Heart right ventricle (tissue), 16 donors: ENCODE measurements at regions not wholly inside any gene's neighbourhood (a gene's known extent, or its start where the extent isn't known, plus 50 kb on each side); places are given as distances from the start of the nearest gene placed in this dataset.

ENCODE experiments used
- ATAC-seq, 8 donors: fragments of 200-7000 bp; cut with Tn5 transposase; one replicate each; pipeline ENCODE4 v1.9.1; 2020; ENCODE audit warnings: mild to moderate bottlenecking in 8 of 8, moderate library complexity in 8 of 8, moderate number of reproducible peaks in 1 of 8
- DNase-seq, 2 donors: peaks; one replicate each; pipeline ENCODE4 v3.0.0-alpha.2; 2020
- H3K27ac ChIP-seq, 10 donors: fragments of 200-600 bp; sonication (generic) in 2 of 10; one replicate each; pipeline versions ENCODE4 v1.5.0 to v1.8.0; 2020 to 2022; ENCODE audit warnings: mild to moderate bottlenecking in 3 of 10
- H3K27me3 ChIP-seq, 7 donors: fragments of 200-600 bp; one replicate each; pipeline ENCODE4 v1.8.0; 2021 to 2022; ENCODE audit warnings: mild to moderate bottlenecking in 2 of 7
- H3K36me3 ChIP-seq, 9 donors: fragments of 200-600 bp; sonication (generic) in 1 of 9; one replicate each; pipeline versions ENCODE4 v1.5.0 to v1.8.0; 2020 to 2022; ENCODE audit warnings: mild to moderate bottlenecking in 2 of 9
- H3K4me1 ChIP-seq, 9 donors: fragments of 200-600 bp; sonication (generic) in 1 of 9; one replicate each; pipeline versions ENCODE4 v1.5.0 to v1.8.0; 2020 to 2022; ENCODE audit warnings: mild to moderate bottlenecking in 4 of 9
- H3K4me3 ChIP-seq, 10 donors: fragments of 200-600 bp; sonication (generic) in 2 of 10; one replicate each; pipeline versions ENCODE4 v1.5.0 to v1.8.0; 2020 to 2022; ENCODE audit warnings: mild to moderate bottlenecking in 7 of 10, moderate library complexity in 2 of 10
- H3K9me3 ChIP-seq, 11 donors: fragments of 200-600 bp in 10 of 11; sonication (generic) in 2 of 11; one replicate each; pipeline versions ENCODE4 v1.5.0 to v1.8.0; 2013 to 2022; ENCODE audit warnings: mild to moderate bottlenecking in 2 of 11, control low read depth in 1 of 11, moderate library complexity in 1 of 11
- CTCF ChIP-seq, 9 donors: fragments of 200-600 bp; sonication (generic) in 2 of 9; IDR thresholded peaks; one replicate each; pipeline versions ENCODE4 v1.5.0 to v1.8.0; 2021 to 2022; ENCODE audit warnings: antibody characterized with exemption in 9 of 9, mild to moderate bottlenecking in 5 of 9, moderate library complexity in 1 of 9
- WGBS, 2 donors: extraction: QIAGEN DNeasy Blood & Tissue Kit; methylation state at CpG; one replicate each; pipeline ENCODE4 v1.1.7; 2013; ENCODE audit warnings: inconsistent platforms in 1 of 2; 5-methylcytosine and 5-hydroxymethylcytosine counted together
- intact Hi-C, 10 donors: fragments of 100-400 bp; cut with DNase I; formaldehyde crosslinking; loops; one replicate each; pipeline versions ENCODE4 v1.11.1 to v1.14.2; 2022
- donor health status: Arrhythmogenic right ventricular cardiomyopathy.
- donor health status: ischemic (EF 13 %, LVEDD 7.1; RV severe dilation, severe dysfunction).
- donor health status: healthy with polysubstance abuse.
- donor health status: DM: no; HTN: yes; CAD: no.
- donor health status: DM: no; HTN: no; CAD: no.
- donor health status: ischemic (EF 25% LVEDD 6.9; RV normal size, moderate dysfunction).
- donor health status: ischemic (EF 25% LVEDD 5.7; RV mildly dilated, moderate dysfunction).
- donor health status: healthy.
- donor health status: DM: yes; HTN: yes; CAD: no.
- donor health status: Ischemic cardiomyopathy.
- donor health status: ischemic (EF 35%, LVEDD 5.7; RV mildly dilated, moderate dysfunction).
- donor health status: nonischemic (EF 11% LVEDD 7.7; RV severe dilation, severe dysfunction).
- donor health status: DM: yes; HTN: yes; CAD: no.
- donor health status: PGD.
- donor health status: ischemic (EF 29% LVEDD 5.4; RV normal size, mild dysfunction).
- donor health status: nonischemic (EF 23%, LVEDD 6.1; RV moderate dilation, normal function).

- Histone ChIP-seq H3K36me3 (no peaks in the 10 kb centered on the region), H3K27me3 (no peaks in the 10 kb centered on the region), H3K4me3 (no peak overlapping the region), H3K4me1 (no peaks in the 10 kb centered on the region), H3K9me3 (no peaks in the 10 kb centered on the region), H3K27ac (no peak overlapping the region)
- WGBS, 2 donors: 95 to 96% methylated on average over 5 of the region's 5 CpGs
- DNase-seq: no peak
- no peak for ATAC-seq
- intact Hi-C loops: no loop called here
- no peak for TF ChIP-seq CTCF (IDR thresholded peaks at IDR 0.05)
These were observed 524.5 kb upstream of the C16orf82 start for GRCh38 chr16:26542198-26542597.

GRCh38 chr16:26546573-26546972, 520.2 kb upstream of the C16orf82 start:
- no peak for DNase-seq

GRCh38 chr16:26547681-26548080, 519.0 kb upstream of the C16orf82 start:
- WGBS, 2 donors: 67 to 78% methylated on average over 2 of the region's 2 CpGs
- Histone ChIP-seq H3K9me3 (peaks cover 0 to 2% (median 0%) of the 10 kb centered on the region in 11 donors), H3K4me1 (no peaks in the 10 kb centered on the region), H3K4me3 (no peak overlapping the region), H3K27me3 (peaks cover 0 to 7% (median 0%) of the 10 kb centered on the region in 7 donors), H3K36me3 (no peaks in the 10 kb centered on the region), H3K27ac (no peak overlapping the region)
- ATAC-seq: no peak
- no peak for DNase-seq
- intact Hi-C loops: no loop called here
- TF ChIP-seq CTCF (IDR thresholded peaks at IDR 0.05): no peak

More at GRCh38 chr16:26546573-26546972, 520.2 kb upstream of the C16orf82 start:
- intact Hi-C loops: no loop called here
- no peak overlapping the region for H3K4me3 ChIP-seq
- no peak for TF ChIP-seq CTCF (IDR thresholded peaks at IDR 0.05)
- 49 to 58% methylated on average over 2 of the region's 2 CpGs for WGBS, 2 donors
- peaks cover 0 to 3% (median 0%) of the 10 kb centered on the region in 7 donors for H3K27me3 ChIP-seq
- H3K9me3 ChIP-seq: peaks cover 0 to 2% (median 0%) of the 10 kb centered on the region in 11 donors
- no peak for ATAC-seq
- no peaks in the 10 kb centered on the region for H3K36me3 ChIP-seq
- no peaks in the 10 kb centered on the region for H3K4me1 ChIP-seq
- no peak overlapping the region for H3K27ac ChIP-seq

- intact Hi-C loops: no loop called here
- Histone ChIP-seq H3K4me3 (no peak overlapping the region), H3K9me3 (peaks cover 0 to 2% (median 0%) of the 10 kb centered on the region in 11 donors), H3K4me1 (no peaks in the 10 kb centered on the region), H3K27me3 (peaks cover 0 to 13% (median 0%) of the 10 kb centered on the region in 7 donors), H3K27ac (no peak overlapping the region), H3K36me3 (no peaks in the 10 kb centered on the region)
- ATAC-seq (no peak), DNase-seq (no peak)
- TF ChIP-seq CTCF (IDR thresholded peaks at IDR 0.05): no peak
- WGBS, 2 donors: 40 to 48% methylated on average over 3 of the region's 3 CpGs
These were observed 516.6 kb upstream of the C16orf82 start for GRCh38 chr16:26550111-26550610.
